Neuronal stem cell (in vitro differentiated cells): ENCODE measurements at regions not wholly inside any gene's neighbourhood (a gene's known extent, or its start where the extent isn't known, plus 50 kb on each side); places are given as distances from the start of the nearest gene placed in this dataset.
A peak's percentile ranks its signal among the peaks of the same experiment; 100 is the strongest.

Experiments used
- DNase-seq: peaks from one replicate; pipeline ENCODE4 v3.0.0-alpha.2; 2013; ENCODE audit warnings: low spot score
- H2AFZ ChIP-seq: one replicate; pipeline ENCODE4 v1.6.1; 2013; ENCODE audit warnings: mild to moderate bottlenecking, low read length, inconsistent platforms
- H2AK5ac ChIP-seq: 2 replicates; pipeline ENCODE4 v1.6.1; 2013; ENCODE audit warnings: low read depth, mild to moderate bottlenecking, inconsistent platforms, low read length, moderate library complexity, mixed read lengths
- H2BK120ac ChIP-seq: 2 replicates; pipeline ENCODE4 v1.6.1; 2013; ENCODE audit warnings: low read depth, mild to moderate bottlenecking, inconsistent platforms, low read length, moderate library complexity, mixed read lengths
- H2BK12ac ChIP-seq: one replicate; pipeline ENCODE4 v1.6.1; 2013; ENCODE audit warnings: low read length, inconsistent platforms
- H2BK15ac ChIP-seq: 2 replicates; pipeline ENCODE4 v1.6.1; 2013; ENCODE audit warnings: mild to moderate bottlenecking, low read length, inconsistent platforms, mixed read lengths
- H2BK5ac ChIP-seq: one replicate; pipeline ENCODE4 v1.6.1; 2013; ENCODE audit warnings: inconsistent platforms, mild to moderate bottlenecking, low read length, moderate library complexity
- H3K14ac ChIP-seq: one replicate; pipeline ENCODE4 v1.6.1; 2013; ENCODE audit warnings: low read length, inconsistent platforms
- H3K18ac ChIP-seq: 2 replicates; pipeline ENCODE4 v1.6.1; 2013; ENCODE audit warnings: low read length, inconsistent platforms
- H3K23ac ChIP-seq: 2 replicates; pipeline ENCODE4 v1.6.1; 2013; ENCODE audit warnings: low read depth, mild to moderate bottlenecking, mixed read lengths, low read length, inconsistent platforms; ENCODE audit not compliant: poor library complexity
- H3K27ac ChIP-seq: replicated peaks from 3 replicates; pipeline ENCODE4 v1.5.1; 2013; ENCODE audit warnings: low read length, inconsistent platforms
- H3K27me3 ChIP-seq, 3 experiments: 2 replicates each; pipeline ENCODE4 v1.6.1; 2013; ENCODE audit warnings: low read length in 3 of 3, mild to moderate bottlenecking in 2 of 3, inconsistent platforms in 1 of 3, low read depth in 1 of 3, mixed read lengths in 1 of 3, moderate library complexity in 1 of 3; ENCODE audit not compliant: control insufficient read depth in 3 of 3, insufficient read depth in 3 of 3
- H3K36me3 ChIP-seq, 2 donors: replicated peaks in 1 of 2; 2 replicates each; pipeline ENCODE4 v1.6.1; 2013; ENCODE audit warnings: low read length in 2 of 2; ENCODE audit not compliant: control insufficient read depth in 2 of 2, insufficient read depth in 2 of 2
- H3K4ac ChIP-seq: 2 replicates; pipeline ENCODE4 v1.6.1; 2013; ENCODE audit warnings: inconsistent platforms, mild to moderate bottlenecking, low read length, moderate library complexity
- H3K4me1 ChIP-seq, 2 donors: 1 replicate in 1 of 2; 2 replicates in 1 of 2; pipeline ENCODE4 v1.6.1; 2013; ENCODE audit warnings: low read length in 2 of 2, low read depth in 1 of 2; ENCODE audit not compliant: control insufficient read depth in 2 of 2, insufficient read depth in 1 of 2
- H3K4me2 ChIP-seq: one replicate; pipeline ENCODE4 v1.6.1; 2013; ENCODE audit warnings: mild to moderate bottlenecking, low read length, inconsistent platforms; ENCODE audit not compliant: insufficient read depth, poor library complexity, severe bottlenecking
- H3K4me3 ChIP-seq, 2 donors: 2 replicates each; pipeline ENCODE4 v1.5.1; 2013; ENCODE audit warnings: low read length in 2 of 2, mild to moderate bottlenecking in 2 of 2, inconsistent platforms in 1 of 2, moderate library complexity in 1 of 2
- H3K79me1 ChIP-seq: one replicate; pipeline ENCODE4 v1.6.1; 2013; ENCODE audit warnings: low read depth, mild to moderate bottlenecking, inconsistent platforms, low read length, moderate library complexity
- H3K9ac ChIP-seq: one replicate; pipeline ENCODE4 v1.6.1; 2013; ENCODE audit warnings: mild to moderate bottlenecking, low read depth, low read length, inconsistent platforms; ENCODE audit not compliant: poor library complexity
- H3K9me3 ChIP-seq, 2 donors: replicated peaks in 1 of 2; 2 replicates each; pipeline versions ENCODE3 to v1.6.1; 2013; ENCODE audit warnings: low read length in 2 of 2, mild to moderate bottlenecking in 2 of 2, inconsistent platforms in 1 of 2, low read depth in 1 of 2, mixed read lengths in 1 of 2, moderate library complexity in 1 of 2; ENCODE audit not compliant: control insufficient read depth in 2 of 2, insufficient read depth in 1 of 2
- H4K8ac ChIP-seq: one replicate; pipeline ENCODE4 v1.6.1; 2013; ENCODE audit warnings: low read depth, mild to moderate bottlenecking, inconsistent platforms, low read length, moderate library complexity
- H4K91ac ChIP-seq: one replicate; pipeline ENCODE4 v1.6.1; 2013; ENCODE audit warnings: low read length, low read depth, mild to moderate bottlenecking, inconsistent platforms; ENCODE audit not compliant: poor library complexity
- WGBS, 2 donors: extraction: QIAGEN DNeasy Blood & Tissue Kit; methylation state at CpG; one replicate each; pipeline ENCODE4 v1.1.7; 2013; ENCODE audit warnings: missing lambda C conversion rate in 2 of 2, mixed read lengths in 1 of 2; ENCODE audit not compliant: insufficient read length in 2 of 2, insufficient replicate concordance in 1 of 2; ENCODE audit errors: extremely low coverage in 2 of 2; 5-methylcytosine and 5-hydroxymethylcytosine counted together

GRCh38 chr7:30222515-30223215, 61.7 kb upstream of the ZNRF2 start:
- H3K4me1 ChIP-seq, result peaks cover 0 to 2% of the 10 kb centered on the region in 2 donors
- H3K4me2 ChIP-seq, result no peak overlapping the region
- no peak overlapping the region for H3K14ac ChIP-seq
- no peak overlapping the region for H4K91ac ChIP-seq
- no peak overlapping the region for H3K27ac ChIP-seq
- H2AFZ ChIP-seq, result no peak overlapping the region
- no peak overlapping the region for H3K23ac ChIP-seq
- H3K9me3 ChIP-seq, result peaks cover 0 to 4% of the 10 kb centered on the region in 2 donors
- peaks cover 0 to 18% (median 0%) of the 10 kb centered on the region in 3 experiments for H3K27me3 ChIP-seq
- H3K18ac ChIP-seq, result no peak overlapping the region
- no peak overlapping the region for H2BK5ac ChIP-seq
- H2BK12ac ChIP-seq, result no peak overlapping the region
- DNase-seq, result no peak
- H3K4me3 ChIP-seq, result no peak overlapping the region
- H3K79me1 ChIP-seq, result no peaks in the 10 kb centered on the region
- H2AK5ac ChIP-seq, result no peak overlapping the region
- H3K4ac ChIP-seq, result no peak overlapping the region
- no peaks in the 10 kb centered on the region for H3K36me3 ChIP-seq
- no peak overlapping the region for H2BK120ac ChIP-seq
- WGBS, 2 donors, result no CpG with 5 or more reads among the region's 8 CpGs
- H2BK15ac ChIP-seq, result no peak overlapping the region
- H3K9ac ChIP-seq, result no peak overlapping the region
- no peak overlapping the region for H4K8ac ChIP-seq

- H3K4me3 ChIP-seq, result no peak overlapping the region
- H3K23ac ChIP-seq, result no peak overlapping the region
- H2AK5ac ChIP-seq, result no peak overlapping the region
- no peak overlapping the region for H2BK15ac ChIP-seq
- WGBS, 2 donors, result no CpG with 5 or more reads among the region's 2 CpGs
- no peak overlapping the region for H3K27ac ChIP-seq
- no peaks in the 10 kb centered on the region for H3K36me3 ChIP-seq
- no peak overlapping the region for H2BK12ac ChIP-seq
- H3K4me1 ChIP-seq, result peaks cover 0 to 2% of the 10 kb centered on the region in 2 donors
- H2BK5ac ChIP-seq, result no peak overlapping the region
- no peak overlapping the region for H3K4me2 ChIP-seq
- H3K18ac ChIP-seq, result no peak overlapping the region
- H3K9me3 ChIP-seq, result peaks cover 0 to 4% of the 10 kb centered on the region in 2 donors
- H3K9ac ChIP-seq, result no peak overlapping the region
- H4K8ac ChIP-seq, result no peak overlapping the region
- no peak overlapping the region for H2AFZ ChIP-seq
- DNase-seq, result no peak
- no peak overlapping the region for H3K14ac ChIP-seq
- H2BK120ac ChIP-seq, result no peak overlapping the region
- no peak overlapping the region for H3K4ac ChIP-seq
- no peak overlapping the region for H4K91ac ChIP-seq
- no peaks in the 10 kb centered on the region for H3K79me1 ChIP-seq
- H3K27me3 ChIP-seq, result peaks cover 0 to 18% (median 0%) of the 10 kb centered on the region in 3 experiments
These were observed 60.5 kb upstream of the ZNRF2 start for GRCh38 chr7:30223896-30224295.

GRCh38 chr7:30224511-30225062, 59.8 kb upstream of the ZNRF2 start:
- H4K91ac ChIP-seq, result no peak overlapping the region
- WGBS, 2 donors, result no CpG with 5 or more reads among the region's 3 CpGs
- no peak overlapping the region for H3K14ac ChIP-seq
- no peak overlapping the region for H2AK5ac ChIP-seq
- H3K4me3 ChIP-seq, result no peak overlapping the region
- H3K79me1 ChIP-seq, result no peaks in the 10 kb centered on the region
- peaks cover 0 to 2% of the 10 kb centered on the region in 2 donors for H3K4me1 ChIP-seq
- H3K18ac ChIP-seq, result no peak overlapping the region
- H3K4ac ChIP-seq, result no peak overlapping the region
- H2BK5ac ChIP-seq, result no peak overlapping the region
- H3K36me3 ChIP-seq, result no peaks in the 10 kb centered on the region
- no peak overlapping the region for H2BK12ac ChIP-seq
- H3K23ac ChIP-seq, result no peak overlapping the region
- H2AFZ ChIP-seq, result no peak overlapping the region
- peaks cover 0 to 4% of the 10 kb centered on the region in 2 donors for H3K9me3 ChIP-seq
- no peak overlapping the region for H2BK15ac ChIP-seq
- H3K27ac ChIP-seq, result no peak overlapping the region
- no peak overlapping the region for H4K8ac ChIP-seq
- peaks cover 0 to 18% (median 0%) of the 10 kb centered on the region in 3 experiments for H3K27me3 ChIP-seq
- DNase-seq, result no peak
- no peak overlapping the region for H2BK120ac ChIP-seq
- no peak overlapping the region for H3K9ac ChIP-seq
- H3K4me2 ChIP-seq, result no peak overlapping the region

GRCh38 chr7:30225863-30226613, 58.4 kb upstream of the ZNRF2 start:
- Histone ChIP-seq H4K91ac (no peak overlapping the region), H3K9ac (peak overlapping the region; percentile 5), H2AK5ac (no peak overlapping the region), H3K27ac (no peak overlapping the region), H2BK15ac (no peak overlapping the region), H3K36me3 (no peaks in the 10 kb centered on the region), H3K4me1 (peaks cover 0 to 2% of the 10 kb centered on the region in 2 donors), H3K9me3 (no peaks in the 10 kb centered on the region), H3K23ac (no peak overlapping the region), H4K8ac (no peak overlapping the region), H3K18ac (peak overlapping the region; percentile 49), H3K14ac (no peak overlapping the region), H2BK120ac (no peak overlapping the region), H3K4me3 (no peak overlapping the region), H2BK5ac (no peak overlapping the region), H3K4ac (no peak overlapping the region), H3K27me3 (peaks cover 0 to 18% (median 0%) of the 10 kb centered on the region in 3 experiments), H2AFZ (no peak overlapping the region), H3K4me2 (no peak overlapping the region), H3K79me1 (no peaks in the 10 kb centered on the region), H2BK12ac (peak overlapping the region; percentile 14)
- no CpG with 5 or more reads among the region's 7 CpGs for WGBS, 2 donors
- no peak for DNase-seq
